ENCODE measurements at regions not wholly inside any gene's neighbourhood (a gene's known extent, or its start where the extent isn't known, plus 50 kb on each side); places are given as distances from the start of the nearest gene placed in this dataset.

- no peak overlapping the region for H3K27ac ChIP-seq (ENCODE audit: low read depth)
- ATAC-seq (no peak), DNase-seq (ENCODE audit: low spot score) (no peak)
- H3K4me3 Mint-ChIP-seq = no peak overlapping the region
- H3K36me3 Mint-ChIP-seq (ENCODE audit: low read depth) = no peaks in the 10 kb centered on the region
- no peaks in the 10 kb centered on the region for H3K9me2 ChIP-seq (ENCODE audit: insufficient read depth)
- H3K4me3 ChIP-seq = no peak overlapping the region
- no peaks in the 10 kb centered on the region for H3K27me3 Mint-ChIP-seq (ENCODE audit: insufficient read depth, low read depth, poor library complexity)
- no peaks in the 10 kb centered on the region for H3K79me2 ChIP-seq (replicated peaks; ENCODE audit: insufficient read depth)
- H3K4me2 ChIP-seq = no peak overlapping the region
- H3F3A ChIP-seq (replicated peaks; ENCODE audit: low read depth) = no peaks in the 10 kb centered on the region
- no peak overlapping the region for H3K27ac Mint-ChIP-seq
- no peaks in the 10 kb centered on the region for H3K4me1 Mint-ChIP-seq
- no peak overlapping the region for H2AFZ ChIP-seq
- no peaks in the 10 kb centered on the region for H3K9me3 Mint-ChIP-seq
- no peaks in the 10 kb centered on the region for H4K20me1 ChIP-seq (replicated peaks; ENCODE audit: insufficient read depth)
- H3K36me3 ChIP-seq (ENCODE audit: insufficient read depth) = no peaks in the 10 kb centered on the region
- no peaks in the 10 kb centered on the region for H3K4me1 ChIP-seq (ENCODE audit: insufficient read depth)
- TF ChIP-seq NANOG (IDR thresholded peaks at IDR 0.05; ENCODE audit: borderline replicate concordance) = no peak
- TF ChIP-seq, protein P1, sequence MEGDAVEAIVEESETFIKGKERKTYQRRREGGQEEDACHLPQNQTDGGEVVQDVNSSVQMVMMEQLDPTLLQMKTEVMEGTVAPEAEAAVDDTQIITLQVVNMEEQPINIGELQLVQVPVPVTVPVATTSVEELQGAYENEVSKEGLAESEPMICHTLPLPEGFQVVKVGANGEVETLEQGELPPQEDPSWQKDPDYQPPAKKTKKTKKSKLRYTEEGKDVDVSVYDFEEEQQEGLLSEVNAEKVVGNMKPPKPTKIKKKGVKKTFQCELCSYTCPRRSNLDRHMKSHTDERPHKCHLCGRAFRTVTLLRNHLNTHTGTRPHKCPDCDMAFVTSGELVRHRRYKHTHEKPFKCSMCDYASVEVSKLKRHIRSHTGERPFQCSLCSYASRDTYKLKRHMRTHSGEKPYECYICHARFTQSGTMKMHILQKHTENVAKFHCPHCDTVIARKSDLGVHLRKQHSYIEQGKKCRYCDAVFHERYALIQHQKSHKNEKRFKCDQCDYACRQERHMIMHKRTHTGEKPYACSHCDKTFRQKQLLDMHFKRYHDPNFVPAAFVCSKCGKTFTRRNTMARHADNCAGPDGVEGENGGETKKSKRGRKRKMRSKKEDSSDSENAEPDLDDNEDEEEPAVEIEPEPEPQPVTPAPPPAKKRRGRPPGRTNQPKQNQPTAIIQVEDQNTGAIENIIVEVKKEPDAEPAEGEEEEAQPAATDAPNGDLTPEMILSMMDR (conservative IDR thresholded peaks at IDR 0.05; ENCODE audit: low read depth in 2 of 2) = no peak
- TF ChIP-seq EZH2 (IDR thresholded peaks at IDR 0.05; ENCODE audit: low read depth, unreplicated experiment) = no peak
- TF ChIP-seq ZNF331 (CRISPR knock-in tag; IDR thresholded peaks at IDR 0.05; ENCODE audit: low read depth) = no peak
- TF ChIP-seq EZH2phosphoT487 (IDR thresholded peaks at IDR 0.05; ENCODE audit: unreplicated experiment) = no peak
- no peak for TF ChIP-seq JUNB (IDR thresholded peaks at IDR 0.05; ENCODE audit: unreplicated experiment)
- TF ChIP-seq ZNF114 (CRISPR knock-in tag; IDR thresholded peaks at IDR 0.05) = no peak
- no peak for TF ChIP-seq POLR2AphosphoS5 (IDR thresholded peaks at IDR 0.05; ENCODE audit: low read depth)
- TF ChIP-seq CREB1 (CRISPR knock-in tag; IDR thresholded peaks at IDR 0.05; ENCODE audit: low read depth) = no peak
- TF ChIP-seq ZNF462 (CRISPR knock-in tag; IDR thresholded peaks at IDR 0.05) = no peak
- no peak for TF ChIP-seq ETS1 (IDR thresholded peaks at IDR 0.05)
- TF ChIP-seq STAT1 (IDR thresholded peaks at IDR 0.05; ENCODE audit: unreplicated experiment) = no peak
- TF ChIP-seq, protein P2, sequence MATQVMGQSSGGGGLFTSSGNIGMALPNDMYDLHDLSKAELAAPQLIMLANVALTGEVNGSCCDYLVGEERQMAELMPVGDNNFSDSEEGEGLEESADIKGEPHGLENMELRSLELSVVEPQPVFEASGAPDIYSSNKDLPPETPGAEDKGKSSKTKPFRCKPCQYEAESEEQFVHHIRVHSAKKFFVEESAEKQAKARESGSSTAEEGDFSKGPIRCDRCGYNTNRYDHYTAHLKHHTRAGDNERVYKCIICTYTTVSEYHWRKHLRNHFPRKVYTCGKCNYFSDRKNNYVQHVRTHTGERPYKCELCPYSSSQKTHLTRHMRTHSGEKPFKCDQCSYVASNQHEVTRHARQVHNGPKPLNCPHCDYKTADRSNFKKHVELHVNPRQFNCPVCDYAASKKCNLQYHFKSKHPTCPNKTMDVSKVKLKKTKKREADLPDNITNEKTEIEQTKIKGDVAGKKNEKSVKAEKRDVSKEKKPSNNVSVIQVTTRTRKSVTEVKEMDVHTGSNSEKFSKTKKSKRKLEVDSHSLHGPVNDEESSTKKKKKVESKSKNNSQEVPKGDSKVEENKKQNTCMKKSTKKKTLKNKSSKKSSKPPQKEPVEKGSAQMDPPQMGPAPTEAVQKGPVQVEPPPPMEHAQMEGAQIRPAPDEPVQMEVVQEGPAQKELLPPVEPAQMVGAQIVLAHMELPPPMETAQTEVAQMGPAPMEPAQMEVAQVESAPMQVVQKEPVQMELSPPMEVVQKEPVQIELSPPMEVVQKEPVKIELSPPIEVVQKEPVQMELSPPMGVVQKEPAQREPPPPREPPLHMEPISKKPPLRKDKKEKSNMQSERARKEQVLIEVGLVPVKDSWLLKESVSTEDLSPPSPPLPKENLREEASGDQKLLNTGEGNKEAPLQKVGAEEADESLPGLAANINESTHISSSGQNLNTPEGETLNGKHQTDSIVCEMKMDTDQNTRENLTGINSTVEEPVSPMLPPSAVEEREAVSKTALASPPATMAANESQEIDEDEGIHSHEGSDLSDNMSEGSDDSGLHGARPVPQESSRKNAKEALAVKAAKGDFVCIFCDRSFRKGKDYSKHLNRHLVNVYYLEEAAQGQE (IDR thresholded peaks at IDR 0.05; ENCODE audit: unreplicated experiment) = no peak
- no peaks in the 10 kb centered on the region for H3K27me3 ChIP-seq (ENCODE audit: insufficient read depth)
Observed at GRCh38 chr5:114208120-114208519, 153.8 kb upstream of the KCNN2 start.
